ENCODE measurements at regions not wholly inside any gene's neighbourhood (a gene's known extent, or its start where the extent isn't known, plus 50 kb on each side); places are given as distances from the start of the nearest gene placed in this dataset.

DNA sequence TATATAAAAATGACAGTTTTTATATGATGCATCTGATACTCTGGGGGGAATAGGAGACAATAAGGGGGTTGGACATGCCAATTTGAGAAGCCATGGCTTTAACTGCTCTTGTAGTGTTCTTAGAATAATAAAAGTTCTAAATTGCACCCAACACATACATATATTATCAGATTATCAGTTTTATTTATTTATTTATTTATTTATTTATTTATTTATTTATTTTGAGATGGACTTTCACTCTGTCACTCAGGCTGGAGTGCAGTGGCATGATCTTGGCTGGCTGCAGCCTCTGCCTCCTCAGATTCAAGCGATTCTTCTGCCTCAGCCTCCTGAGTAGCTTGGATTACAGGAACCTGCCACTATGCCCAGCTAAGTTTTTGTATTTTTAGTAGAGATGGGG is 356.8 kb downstream of the TLL1 start:
- TF ChIP-seq, protein P1, sequence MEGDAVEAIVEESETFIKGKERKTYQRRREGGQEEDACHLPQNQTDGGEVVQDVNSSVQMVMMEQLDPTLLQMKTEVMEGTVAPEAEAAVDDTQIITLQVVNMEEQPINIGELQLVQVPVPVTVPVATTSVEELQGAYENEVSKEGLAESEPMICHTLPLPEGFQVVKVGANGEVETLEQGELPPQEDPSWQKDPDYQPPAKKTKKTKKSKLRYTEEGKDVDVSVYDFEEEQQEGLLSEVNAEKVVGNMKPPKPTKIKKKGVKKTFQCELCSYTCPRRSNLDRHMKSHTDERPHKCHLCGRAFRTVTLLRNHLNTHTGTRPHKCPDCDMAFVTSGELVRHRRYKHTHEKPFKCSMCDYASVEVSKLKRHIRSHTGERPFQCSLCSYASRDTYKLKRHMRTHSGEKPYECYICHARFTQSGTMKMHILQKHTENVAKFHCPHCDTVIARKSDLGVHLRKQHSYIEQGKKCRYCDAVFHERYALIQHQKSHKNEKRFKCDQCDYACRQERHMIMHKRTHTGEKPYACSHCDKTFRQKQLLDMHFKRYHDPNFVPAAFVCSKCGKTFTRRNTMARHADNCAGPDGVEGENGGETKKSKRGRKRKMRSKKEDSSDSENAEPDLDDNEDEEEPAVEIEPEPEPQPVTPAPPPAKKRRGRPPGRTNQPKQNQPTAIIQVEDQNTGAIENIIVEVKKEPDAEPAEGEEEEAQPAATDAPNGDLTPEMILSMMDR (IDR thresholded peaks at IDR 0.05; ENCODE audit: insufficient read depth, low read depth, low read length) = no peak
- TF ChIP-seq EZH2 (IDR thresholded peaks at IDR 0.05; ENCODE audit: insufficient read depth, low read length) = no peak

Measured in astrocyte (in vitro differentiated cells and primary cell).